OCI-LY3 (cell line): ENCODE measurements at regions not wholly inside any gene's neighbourhood (a gene's known extent, or its start where the extent isn't known, plus 50 kb on each side); places are given as distances from the start of the nearest gene placed in this dataset.

Experiments used
- CTCF ChIP-seq: fragments of 200-600, 300-600 bp; sonication (generic); IDR thresholded peaks from 2 replicates; pipeline ENCODE4 v1.5.1; 2014; ENCODE audit warnings: antibody characterized with exemption, low read length, low read depth
- EZH2phosphoT487 ChIP-seq: fragments of 200-600 bp; shearing (Covaris generic); IDR thresholded peaks from 2 replicates; pipeline ENCODE4 v1.6.1; 2018; ENCODE audit warnings: antibody characterized with exemption, mixed run types, low read depth

- TF ChIP-seq CTCF (no peak), EZH2phosphoT487 (no peak)
These were observed 108.2 kb upstream of the CCDC91 start for GRCh38 chr12:28082096-28082495.
